ENCODE measurements at regions not wholly inside any gene's neighbourhood (a gene's known extent, or its start where the extent isn't known, plus 50 kb on each side); places are given as distances from the start of the nearest gene placed in this dataset.

GRCh38 chr4:178480105-178480504 lies 1037.9 kb upstream of the AGA start:
- TF ChIP-seq CTCF (IDR thresholded peaks at IDR 0.05; ENCODE audit: low read length, missing control alignments) = no peak
- no peak overlapping the region for H3K4me3 ChIP-seq (replicated peaks; ENCODE audit: low read depth, low read length)
- DNase-seq (ENCODE audit: low read depth) = no peak

GRCh38 chr4:178480881-178481280 lies 1038.6 kb upstream of the AGA start:
- TF ChIP-seq CTCF (IDR thresholded peaks at IDR 0.05; ENCODE audit: low read length, missing control alignments) = no peak
- no peak overlapping the region for H3K4me3 ChIP-seq (replicated peaks; ENCODE audit: low read depth, low read length)
- DNase-seq (ENCODE audit: low read depth) = no peak

- no peak for TF ChIP-seq CTCF (IDR thresholded peaks at IDR 0.05; ENCODE audit: low read length, missing control alignments)
- DNase-seq (ENCODE audit: low read depth) = no peak
- H3K4me3 ChIP-seq (replicated peaks; ENCODE audit: low read depth, low read length) = no peak overlapping the region
These were observed 1039.3 kb upstream of the AGA start for GRCh38 chr4:178481564-178481963.

- TF ChIP-seq CTCF (IDR thresholded peaks at IDR 0.05; ENCODE audit: low read length, missing control alignments) = no peak
- no peak overlapping the region for H3K4me3 ChIP-seq (replicated peaks; ENCODE audit: low read depth, low read length)
- no peak for DNase-seq (ENCODE audit: low read depth)
These were observed 1080.8 kb upstream of the AGA start for GRCh38 chr4:178523038-178523437.

- H3K4me3 ChIP-seq (replicated peaks; ENCODE audit: low read depth, low read length) = no peak overlapping the region
- TF ChIP-seq CTCF (IDR thresholded peaks at IDR 0.05; ENCODE audit: low read length, missing control alignments) = no peak
- DNase-seq (ENCODE audit: low read depth) = no peak
These were observed 1093.8 kb upstream of the AGA start for GRCh38 chr4:178535939-178536579.

- no peak overlapping the region for H3K4me3 ChIP-seq (replicated peaks; ENCODE audit: low read depth, low read length)
- no peak for TF ChIP-seq CTCF (IDR thresholded peaks at IDR 0.05; ENCODE audit: low read length, missing control alignments)
- DNase-seq (ENCODE audit: low read depth) = no peak
These were observed 1111.0 kb upstream of the AGA start for GRCh38 chr4:178553201-178553600.

- no peak for DNase-seq (ENCODE audit: low read depth)
- no peak overlapping the region for H3K4me3 ChIP-seq (replicated peaks; ENCODE audit: low read depth, low read length)
- no peak for TF ChIP-seq CTCF (IDR thresholded peaks at IDR 0.05; ENCODE audit: low read length, missing control alignments)
These were observed 1112.1 kb upstream of the AGA start for GRCh38 chr4:178554352-178554751.
